ENCODE measurements at regions not wholly inside any gene's neighbourhood (a gene's known extent, or its start where the extent isn't known, plus 50 kb on each side); places are given as distances from the start of the nearest gene placed in this dataset.

- TF ChIP-seq CTCF (IDR thresholded peaks at IDR 0.05) (no peak), POLR2A (IDR thresholded peaks at IDR 0.05) (no peak)
Observed at GRCh38 chr18:29188760-29189159, 1011.8 kb upstream of the CDH2 start.

Measured in uterus (tissue), 2 donors.